HG03520 (cell line): ENCODE measurements at regions not wholly inside any gene's neighbourhood (a gene's known extent, or its start where the extent isn't known, plus 50 kb on each side); places are given as distances from the start of the nearest gene placed in this dataset.

Experiments used
- ATAC-seq: cut with Tn5 transposase; IDR thresholded peaks from one replicate; pipeline ENCODE4 v1.9.1; 2021; ENCODE audit warnings: mild to moderate bottlenecking, moderate library complexity; ENCODE audit not compliant: unreplicated experiment

GRCh38 chr15:97899981-97900380 is 60.5 kb upstream of the ARRDC4 start:
- no peak for ATAC-seq

GRCh38 chr15:97902140-97902780 is 58.2 kb upstream of the ARRDC4 start:
- ATAC-seq: no peak

- ATAC-seq: no peak
These were observed 56.9 kb upstream of the ARRDC4 start for GRCh38 chr15:97903560-97903959.

GRCh38 chr15:97903971-97904572 is 56.4 kb upstream of the ARRDC4 start:
- no peak for ATAC-seq

- peak; percentile 91 for ATAC-seq
These were observed 51.1 kb upstream of the ARRDC4 start for GRCh38 chr15:97909291-97909891.
